OCI-LY1 (cell line): ENCODE measurements at regions not wholly inside any gene's neighbourhood (a gene's known extent, or its start where the extent isn't known, plus 50 kb on each side); places are given as distances from the start of the nearest gene placed in this dataset.
"Not testable (repeated sequence)": the region's sequence is repeated elsewhere in the genome, so short reads cannot be mapped to it uniquely, and the experiment has no call there.

ENCODE experiments used
- EZH2 ChIP-seq: fragments of 200-600 bp; sonication (generic), shearing (Covaris generic); IDR thresholded peaks from 2 replicates; pipeline ENCODE4 v1.8.0; 2017; ENCODE audit warnings: borderline replicate concordance, mixed run types, mild to moderate bottlenecking, antibody characterized with exemption, low read length, moderate library complexity, mixed read lengths
- TF ChIP-seq, protein P1 (sequence below): fragments of 200-600 bp; sonication (generic), shearing (Covaris generic); IDR thresholded peaks from 2 replicates; pipeline ENCODE4 v1.5.1; 2017; ENCODE audit warnings: mild to moderate bottlenecking, antibody characterized with exemption, low read length, moderate library complexity, mixed read lengths

DNA sequence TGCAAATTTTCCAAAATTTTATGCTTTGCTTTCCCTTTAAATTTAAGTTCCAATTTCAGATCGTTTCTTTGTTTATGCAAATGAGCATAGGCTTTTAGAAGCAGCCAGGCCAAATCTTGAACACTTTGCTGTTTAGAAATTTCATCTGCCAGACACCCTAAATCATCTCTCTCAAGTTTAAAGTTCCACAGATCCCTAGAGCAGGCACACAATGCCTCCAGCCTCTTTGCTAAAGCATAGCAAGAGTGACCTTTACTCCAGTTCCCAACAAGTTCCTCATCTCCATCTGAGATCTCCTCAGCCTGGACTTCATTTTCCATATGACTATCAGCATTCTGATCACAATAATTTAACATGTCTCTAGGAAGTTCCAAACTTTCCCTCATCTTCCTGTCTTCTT lies 254.5 kb downstream of the DLL1 start:
- TF ChIP-seq, protein P1, sequence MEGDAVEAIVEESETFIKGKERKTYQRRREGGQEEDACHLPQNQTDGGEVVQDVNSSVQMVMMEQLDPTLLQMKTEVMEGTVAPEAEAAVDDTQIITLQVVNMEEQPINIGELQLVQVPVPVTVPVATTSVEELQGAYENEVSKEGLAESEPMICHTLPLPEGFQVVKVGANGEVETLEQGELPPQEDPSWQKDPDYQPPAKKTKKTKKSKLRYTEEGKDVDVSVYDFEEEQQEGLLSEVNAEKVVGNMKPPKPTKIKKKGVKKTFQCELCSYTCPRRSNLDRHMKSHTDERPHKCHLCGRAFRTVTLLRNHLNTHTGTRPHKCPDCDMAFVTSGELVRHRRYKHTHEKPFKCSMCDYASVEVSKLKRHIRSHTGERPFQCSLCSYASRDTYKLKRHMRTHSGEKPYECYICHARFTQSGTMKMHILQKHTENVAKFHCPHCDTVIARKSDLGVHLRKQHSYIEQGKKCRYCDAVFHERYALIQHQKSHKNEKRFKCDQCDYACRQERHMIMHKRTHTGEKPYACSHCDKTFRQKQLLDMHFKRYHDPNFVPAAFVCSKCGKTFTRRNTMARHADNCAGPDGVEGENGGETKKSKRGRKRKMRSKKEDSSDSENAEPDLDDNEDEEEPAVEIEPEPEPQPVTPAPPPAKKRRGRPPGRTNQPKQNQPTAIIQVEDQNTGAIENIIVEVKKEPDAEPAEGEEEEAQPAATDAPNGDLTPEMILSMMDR: not testable (repeated sequence)
- not testable (repeated sequence) for TF ChIP-seq EZH2
